HepG2 (cell line): ENCODE measurements at regions not wholly inside any gene's neighbourhood (a gene's known extent, or its start where the extent isn't known, plus 50 kb on each side); places are given as distances from the start of the nearest gene placed in this dataset.

Experiments used
- ATAC-seq: fragments of 200-7000 bp; cut with Tn5 transposase; 3 replicates; pipeline ENCODE4 v1.9.1; 2020; ENCODE audit warnings: mild to moderate bottlenecking, moderate library complexity
- BruUV-seq: library from RNA; stranded (reverse); fragments of 400-500 nt; replicated peaks from 2 replicates; lab custom pipeline; 2021; lab: Mats Ljungman, UMichigan
- CTCF ChIA-PET: fragments of 300-600 bp; formaldehyde crosslinking; extraction: SDS; loops from one replicate; lab custom pipeline; 2021; ENCODE audit warnings: low total read pairs, inconsistent platforms, low intra/inter-chr PET ratio; lab: Yijun Ruan, JAX
- POLR2A ChIA-PET: fragments of 350-600 bp; sonication (Branson Sonifier 250); formaldehyde crosslinking; loops from one replicate; lab custom pipeline; 2020; ENCODE audit warnings: antibody characterized with exemption, inconsistent platforms; lab: Yijun Ruan, JAX
- DNase-seq: peaks from one replicate; pipeline ENCODE4 v3.0.0-alpha.2; 2015; ENCODE audit warnings: low spot score
- FAIRE-seq: peaks from 3 replicates; lab custom pipeline; 2011; peaks lifted over from hg19 to GRCh38; lab: Jason Lieb, UNC
- H2AFZ ChIP-seq: one replicate; pipeline ENCODE4 v1.6.1; 2011; ENCODE audit warnings: low read length, inconsistent platforms
- H3K27ac ChIP-seq: fragments of 300-600 bp; 3 replicates; pipeline ENCODE4 v1.8.0; 2011; ENCODE audit warnings: mixed run types, mild to moderate bottlenecking, mixed read lengths, low read length, inconsistent platforms; ENCODE audit not compliant: insufficient read depth; ENCODE audit errors: extremely low read length
- H3K27me3 ChIP-seq, 2 experiments: fragments of 200-600 bp in 1 of 2; 2 replicates in 1 of 2; 3 replicates in 1 of 2; pipeline versions ENCODE4 v1.6.0 to v1.8.0; 2011; ENCODE audit warnings: low read length in 2 of 2, mild to moderate bottlenecking in 2 of 2, moderate library complexity in 2 of 2, inconsistent platforms in 1 of 2; ENCODE audit not compliant: insufficient read depth in 2 of 2, control insufficient read depth in 1 of 2
- H3K36me3 ChIP-seq, 2 experiments: fragments of 200-600 bp in 1 of 2; replicated peaks in 1 of 2; 2 replicates in 1 of 2; 3 replicates in 1 of 2; pipeline versions ENCODE4 v1.5.1 to v1.8.0; 2011; ENCODE audit warnings: low read length in 2 of 2, inconsistent platforms in 1 of 2; ENCODE audit not compliant: insufficient read depth in 2 of 2, control insufficient read depth in 1 of 2
- H3K4me1 ChIP-seq: 2 replicates; pipeline ENCODE4 v1.5.1; 2012; ENCODE audit warnings: low read length, inconsistent platforms; ENCODE audit not compliant: insufficient read depth
- H3K4me2 ChIP-seq: 2 replicates; pipeline ENCODE4 v1.6.0; 2011; ENCODE audit warnings: low read depth, low read length, inconsistent platforms
- H3K4me3 ChIP-seq, 3 experiments: fragments of 200-600 bp in 1 of 3; sonication (generic), shearing (Covaris generic) in 1 of 3; replicated peaks in 1 of 3; 2 replicates each; pipeline ENCODE4 v1.5.1; 2011 to 2016; ENCODE audit warnings: low read length in 3 of 3, inconsistent platforms in 2 of 3, low read depth in 2 of 3, mild to moderate bottlenecking in 2 of 3, control low read depth in 1 of 3, mixed read lengths in 1 of 3; ENCODE audit not compliant: insufficient read depth in 1 of 3
- H3K79me2 ChIP-seq: one replicate; pipeline ENCODE4 v1.6.1; 2011; ENCODE audit warnings: low read length, inconsistent platforms; ENCODE audit not compliant: insufficient read depth
- H3K9ac ChIP-seq: 2 replicates; pipeline ENCODE4 v1.6.0; 2011; ENCODE audit warnings: mild to moderate bottlenecking, low read depth, low read length, inconsistent platforms; ENCODE audit not compliant: insufficient read depth
- H3K9me3 ChIP-seq: 2 replicates; pipeline ENCODE4 v1.5.1; 2012; ENCODE audit warnings: mild to moderate bottlenecking, low read length
- H4K20me1 ChIP-seq: 2 replicates; pipeline ENCODE4 v1.6.0; 2011; ENCODE audit warnings: inconsistent platforms, mild to moderate bottlenecking, low read length, moderate library complexity; ENCODE audit not compliant: insufficient read depth
- ASH2L ChIP-seq: fragments of 300-600, 200-600 bp; sonication (generic); IDR thresholded peaks from 2 replicates; pipeline ENCODE4 v1.7.0; 2017; ENCODE audit warnings: low read depth, mild to moderate bottlenecking, moderate library complexity, mixed read lengths, low read length; ENCODE audit not compliant: insufficient read length
- ATF1 ChIP-seq: IDR thresholded peaks from 2 replicates; pipeline ENCODE4 v1.6.1; 2016; ENCODE audit warnings: mild to moderate bottlenecking, control low read depth
- FOXO4 ChIP-seq: sonication (generic); formaldehyde crosslinking; conservative IDR thresholded peaks from 2 replicates; pipeline ENCODE4 v1.8.1; 2023; ENCODE audit warnings: missing genetic modification reagents
- HHEX ChIP-seq: IDR thresholded peaks from 2 replicates; pipeline ENCODE4 v1.6.1; 2016; ENCODE audit warnings: control low read depth
- HMGXB4 ChIP-seq, 2 experiments: sonication (generic) in 1 of 2; formaldehyde crosslinking in 1 of 2; IDR thresholded peaks; 2 replicates each; pipeline versions ENCODE4 v1.4.0 to v1.6.1; 2018 to 2020; ENCODE audit warnings: missing genetic modification reagents in 2 of 2, borderline replicate concordance in 1 of 2, low read depth in 1 of 2, mild to moderate bottlenecking in 1 of 2, missing biosample characterization in 1 of 2
- MAFG ChIP-seq: sonication (generic); formaldehyde crosslinking; IDR thresholded peaks from 2 replicates; pipeline ENCODE4 v1.5.1; 2020; ENCODE audit warnings: mild to moderate bottlenecking, missing genetic modification reagents
- MIXL1 ChIP-seq: IDR thresholded peaks from 2 replicates; pipeline ENCODE4 v1.6.1; 2016
- MYPOP ChIP-seq: sonication (generic); formaldehyde crosslinking; IDR thresholded peaks from 2 replicates; pipeline ENCODE4 v1.8.1; 2023; ENCODE audit warnings: mild to moderate bottlenecking, moderate library complexity, missing genetic modification reagents
- MZF1 ChIP-seq: sonication (generic); formaldehyde crosslinking; IDR thresholded peaks from 2 replicates; pipeline ENCODE4 v1.8.1; 2023; ENCODE audit warnings: mild to moderate bottlenecking, missing genetic modification reagents, borderline replicate concordance
- NCOA2 ChIP-seq: sonication (generic); formaldehyde crosslinking; IDR thresholded peaks from 2 replicates; pipeline ENCODE4 v1.8.0; 2022; ENCODE audit warnings: inconsistent platforms
- RCOR2 ChIP-seq: IDR thresholded peaks from 2 replicates; pipeline ENCODE4 v1.6.1; 2016; ENCODE audit warnings: missing biosample characterization, missing genetic modification reagents
- SMAD9 ChIP-seq: sonication (generic); formaldehyde crosslinking; IDR thresholded peaks from 2 replicates; pipeline ENCODE4 v1.5.1; 2020; ENCODE audit warnings: mild to moderate bottlenecking, missing genetic modification reagents
- SMYD3 ChIP-seq: sonication (generic); formaldehyde crosslinking; IDR thresholded peaks from 2 replicates; pipeline ENCODE4 v1.8.1; 2023; ENCODE audit warnings: mild to moderate bottlenecking, missing genetic modification reagents
- SOX13 ChIP-seq, 3 experiments: fragments of 450-650 bp in 1 of 3; sonication (generic) in 1 of 3; formaldehyde crosslinking in 1 of 3; IDR thresholded peaks in 2 of 3; conservative IDR thresholded peaks in 1 of 3; 2 replicates each; pipeline versions ENCODE4 v1.5.0 to v1.6.1; 2016 to 2020; ENCODE audit warnings: antibody characterized with exemption in 1 of 3, mild to moderate bottlenecking in 1 of 3, missing compliant biosample characterization in 1 of 3, missing genetic modification reagents in 1 of 3, moderate library complexity in 1 of 3
- UBTF ChIP-seq: sonication (generic); formaldehyde crosslinking; IDR thresholded peaks from 2 replicates; pipeline ENCODE4 v1.4.0; 2020; ENCODE audit warnings: mild to moderate bottlenecking, missing genetic modification reagents
- ZMYM4 ChIP-seq: sonication (generic); formaldehyde crosslinking; IDR thresholded peaks from 2 replicates; pipeline ENCODE4 v1.8.1; 2023; ENCODE audit warnings: mild to moderate bottlenecking, missing genetic modification reagents
- ZNF34 ChIP-seq: sonication (generic); formaldehyde crosslinking; IDR thresholded peaks from 2 replicates; pipeline ENCODE4 v1.4.0; 2020; ENCODE audit warnings: mild to moderate bottlenecking, missing genetic modification reagents, borderline replicate concordance
- ZNF768 ChIP-seq: sonication (generic); formaldehyde crosslinking; IDR thresholded peaks from 2 replicates; pipeline ENCODE4 v1.4.0; 2020; ENCODE audit warnings: missing genetic modification reagents
- ZNF772 ChIP-seq: sonication (generic); formaldehyde crosslinking; IDR thresholded peaks from 2 replicates; pipeline ENCODE4 v1.5.0; 2020; ENCODE audit warnings: mild to moderate bottlenecking, missing genetic modification reagents
- WGBS: methylation state at CpG from one replicate; pipeline ENCODE4 v1.1.6; 2017; ENCODE audit warnings: low lambda C conversion rate; 5-methylcytosine and 5-hydroxymethylcytosine counted together
- in situ Hi-C: cut with HindIII; loops from 2 replicates; pipeline ENCODE4 v1.10.0; 2017; ENCODE audit warnings: low pct_unique_long_range_greater_than_20kb; ENCODE audit not compliant: extremely low pct_ligation_motif_present
- intact Hi-C: fragments of 100-400 bp; cut with micrococcal nuclease; formaldehyde crosslinking; loops from one replicate; pipeline ENCODE4 v1.10.0; 2022; ENCODE audit not compliant: unreplicated experiment

GRCh38 chr4:171582961-171583581, 230.1 kb upstream of the GALNTL6 start:
- Histone ChIP-seq H3K4me3 (no peak overlapping the region), H3K4me1 (no peaks in the 10 kb centered on the region), H4K20me1 (no peaks in the 10 kb centered on the region), H2AFZ (no peak overlapping the region), H3K27ac (no peak overlapping the region), H3K9me3 (no peaks in the 10 kb centered on the region), H3K4me2 (no peak overlapping the region), H3K36me3 (no peaks in the 10 kb centered on the region), H3K79me2 (no peaks in the 10 kb centered on the region), H3K27me3 (no peaks in the 10 kb centered on the region; a peak in 1 of 5 replicates), H3K9ac (no peak overlapping the region)
- FAIRE-seq = no peak
- ATAC-seq = no peak
- no TSS peak for BruUV-seq
- in situ Hi-C loops (no loop called here), intact Hi-C loops (no loop called here)
- 0% methylated on average over 4 of the region's 4 CpGs for WGBS
- POLR2A ChIA-PET = no interaction called here
- CTCF ChIA-PET = no interaction called here
- DNase-seq = no peak
- TF ChIP-seq ZMYM4 (CRISPR knock-in tag) (no peak), SMAD9 (CRISPR knock-in tag) (no peak), SOX13 (IDR thresholded peaks at IDR 0.05) (no peak), SOX13 (CRISPR knock-in tag; conservative IDR thresholded peaks at IDR 0.05 in 1 of 2, IDR thresholded peaks at IDR 0.05 in 1 of 2) (no peak), ZNF34 (CRISPR knock-in tag) (no peak), UBTF (CRISPR knock-in tag) (no peak), ASH2L (no peak), MYPOP (CRISPR knock-in tag) (no peak), MZF1 (CRISPR knock-in tag) (no peak), ZNF772 (no peak), ATF1 (CRISPR knock-in tag) (no peak), ZNF768 (CRISPR knock-in tag) (no peak), NCOA2 (no peak), RCOR2 (no peak), MAFG (no peak), MIXL1 (CRISPR knock-in tag) (no peak), HMGXB4 (CRISPR knock-in tag; IDR thresholded peaks at IDR 0.05; ENCODE audit: borderline replicate concordance in 1 of 2, low read depth in 1 of 2) (no peak), HHEX (CRISPR knock-in tag) (no peak), FOXO4 (CRISPR knock-in tag) (no peak), SMYD3 (CRISPR knock-in tag) (no peak)
